Tibial nerve (tissue), 4 donors: ENCODE measurements at regions not wholly inside any gene's neighbourhood (a gene's known extent, or its start where the extent isn't known, plus 50 kb on each side); places are given as distances from the start of the nearest gene placed in this dataset.
"Not testable (repeated sequence)": the region's sequence is repeated elsewhere in the genome, so short reads cannot be mapped to it uniquely, and the experiment has no call there.

ENCODE experiments used
- EP300 ChIP-seq, 2 donors: sonication (generic); formaldehyde crosslinking; IDR thresholded peaks; one replicate each; pipeline ENCODE4 v1.6.1; 2017; ENCODE audit warnings: antibody characterized with exemption in 2 of 2, mild to moderate bottlenecking in 1 of 2
- POLR2A ChIP-seq, 2 donors: fragments of 450-650 bp; IDR thresholded peaks; one replicate each; pipeline ENCODE4 v1.6.1; 2017; ENCODE audit warnings: antibody characterized with exemption in 2 of 2, mild to moderate bottlenecking in 2 of 2, moderate library complexity in 2 of 2
- TF ChIP-seq, protein P1 (sequence below), 5 experiments: fragments of 200-600 bp in 3 of 5; fragments of 450-650 bp in 2 of 5; sonication (generic) in 3 of 5; IDR thresholded peaks; one replicate each; pipeline ENCODE4 v1.5.1; 2016 to 2019; ENCODE audit warnings: antibody characterized with exemption in 5 of 5, mild to moderate bottlenecking in 3 of 5, moderate library complexity in 2 of 5

DNA sequence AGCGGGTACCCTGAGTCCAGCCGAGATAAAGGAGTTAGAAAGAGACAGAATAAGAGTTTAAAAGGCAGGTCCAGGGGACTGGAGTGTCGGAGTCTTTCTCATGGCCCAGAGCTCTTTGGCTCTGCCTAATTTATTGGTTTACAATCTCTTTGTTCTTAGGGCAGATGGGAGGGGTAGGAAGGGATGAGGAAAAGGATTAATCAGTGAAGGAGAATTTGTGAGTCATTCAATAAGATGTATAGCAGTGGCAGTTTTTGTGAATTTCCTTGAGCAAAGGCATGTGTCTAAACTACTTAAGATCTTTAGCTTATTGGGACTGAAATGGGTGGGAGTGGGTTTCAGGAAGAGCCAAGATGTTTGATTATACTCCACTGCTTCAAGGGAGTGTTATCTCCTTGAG lies 1671.7 kb downstream of the EFNA5 start:
- TF ChIP-seq, protein P1, sequence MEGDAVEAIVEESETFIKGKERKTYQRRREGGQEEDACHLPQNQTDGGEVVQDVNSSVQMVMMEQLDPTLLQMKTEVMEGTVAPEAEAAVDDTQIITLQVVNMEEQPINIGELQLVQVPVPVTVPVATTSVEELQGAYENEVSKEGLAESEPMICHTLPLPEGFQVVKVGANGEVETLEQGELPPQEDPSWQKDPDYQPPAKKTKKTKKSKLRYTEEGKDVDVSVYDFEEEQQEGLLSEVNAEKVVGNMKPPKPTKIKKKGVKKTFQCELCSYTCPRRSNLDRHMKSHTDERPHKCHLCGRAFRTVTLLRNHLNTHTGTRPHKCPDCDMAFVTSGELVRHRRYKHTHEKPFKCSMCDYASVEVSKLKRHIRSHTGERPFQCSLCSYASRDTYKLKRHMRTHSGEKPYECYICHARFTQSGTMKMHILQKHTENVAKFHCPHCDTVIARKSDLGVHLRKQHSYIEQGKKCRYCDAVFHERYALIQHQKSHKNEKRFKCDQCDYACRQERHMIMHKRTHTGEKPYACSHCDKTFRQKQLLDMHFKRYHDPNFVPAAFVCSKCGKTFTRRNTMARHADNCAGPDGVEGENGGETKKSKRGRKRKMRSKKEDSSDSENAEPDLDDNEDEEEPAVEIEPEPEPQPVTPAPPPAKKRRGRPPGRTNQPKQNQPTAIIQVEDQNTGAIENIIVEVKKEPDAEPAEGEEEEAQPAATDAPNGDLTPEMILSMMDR (IDR thresholded peaks at IDR 0.05), result not testable (repeated sequence)
- not testable (repeated sequence) for TF ChIP-seq POLR2A, EP300 (IDR thresholded peaks at IDR 0.05)
